ENCODE measurements at regions not wholly inside any gene's neighbourhood (a gene's known extent, or its start where the extent isn't known, plus 50 kb on each side); places are given as distances from the start of the nearest gene placed in this dataset.

DNA sequence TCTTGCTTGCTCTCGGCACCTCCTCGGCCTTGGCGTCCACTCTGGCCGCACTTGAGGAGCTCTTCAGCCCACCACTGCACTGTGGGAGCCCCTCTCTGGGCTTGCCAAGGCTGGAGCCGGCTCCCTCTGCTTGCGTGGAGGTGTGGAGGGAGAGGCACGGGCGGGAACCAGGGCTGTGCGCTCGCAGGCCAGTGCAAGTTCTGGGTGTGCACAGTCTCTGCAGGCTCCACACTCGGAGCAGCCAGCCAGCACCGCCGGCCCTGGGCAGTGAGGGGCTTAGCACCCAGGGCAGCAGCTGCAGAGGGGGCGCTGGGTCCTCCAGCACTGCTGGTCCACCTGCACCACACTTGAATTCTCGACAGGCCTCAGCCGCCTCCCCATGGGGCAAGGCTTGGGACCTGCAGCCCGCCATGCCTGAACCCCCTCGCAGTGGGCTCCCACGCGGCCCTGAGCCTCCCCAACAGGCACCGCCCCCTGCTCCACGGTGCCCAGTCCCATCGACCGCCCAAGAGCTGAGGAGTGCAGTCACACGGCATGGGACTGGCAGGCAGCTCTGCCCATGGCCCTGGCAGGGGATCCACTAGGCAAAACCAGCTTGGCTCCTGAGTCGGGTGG is 411.2 kb upstream of the CHAC2 start:
- POLR2A ChIA-PET = no interaction called here
- H3K9me3 ChIP-seq = peaks cover 3% of the 10 kb centered on the region; the same call in 2 of the 3 replicates
- H3K4me1 ChIP-seq = no peaks in the 10 kb centered on the region
- H3K4me3 ChIP-seq = no peak overlapping the region
- no peak overlapping the region for H3K4me2 ChIP-seq
- no peak for TF ChIP-seq RFX5 (IDR thresholded peaks at IDR 0.05)
- ATAC-seq (no peak; a peak in 1 of 6 replicates), DNase-seq (ENCODE audit: low read depth in 1 of 2, low spot score in 1 of 2) (peak in 1 of 2 experiments; percentile 5), FAIRE-seq (no peak)
- H3K27ac ChIP-seq = no peak overlapping the region
- CTCF ChIA-PET = no interaction called here
- WGBS (ENCODE audit: missing lambda C conversion rate) = 63% methylated on average over 15 of the region's 26 CpGs

GRCh38 chr2:53353135-53354114 is 414.2 kb upstream of the CHAC2 start:
- ChIA-PET POLR2A (no interaction called here), CTCF (no interaction called here)
- H3K27ac ChIP-seq = peak overlapping the region; percentile 41 to 68; a peak in 5 of 6 replicates
- H3K4me1 ChIP-seq = no peaks in the 10 kb centered on the region
- H3K4me2 ChIP-seq = peak overlapping the region; percentile 46
- DNase-seq (ENCODE audit: low read depth in 1 of 2, low spot score in 1 of 2) (peak in 1 of 2 experiments; percentile 75), ATAC-seq (peak; percentile 77 to 89), FAIRE-seq (no peak)
- no peak overlapping the region for H3K4me3 ChIP-seq
- WGBS (ENCODE audit: missing lambda C conversion rate) = 21% methylated on average over 6 of the region's 6 CpGs
- H3K9me3 ChIP-seq = no peaks in the 10 kb centered on the region; the same call in 2 of the 3 replicates
- TF ChIP-seq FOSL2 (IDR thresholded peaks at IDR 0.05) (no peak), FOSL2 (CRISPR knock-in tag; IDR thresholded peaks at IDR 0.05) (peak; percentile 21; the same call in 1 of the 2 replicates), TFCP2L1 (CRISPR knock-in tag; IDR thresholded peaks at IDR 0.05) (no peak)

DNA sequence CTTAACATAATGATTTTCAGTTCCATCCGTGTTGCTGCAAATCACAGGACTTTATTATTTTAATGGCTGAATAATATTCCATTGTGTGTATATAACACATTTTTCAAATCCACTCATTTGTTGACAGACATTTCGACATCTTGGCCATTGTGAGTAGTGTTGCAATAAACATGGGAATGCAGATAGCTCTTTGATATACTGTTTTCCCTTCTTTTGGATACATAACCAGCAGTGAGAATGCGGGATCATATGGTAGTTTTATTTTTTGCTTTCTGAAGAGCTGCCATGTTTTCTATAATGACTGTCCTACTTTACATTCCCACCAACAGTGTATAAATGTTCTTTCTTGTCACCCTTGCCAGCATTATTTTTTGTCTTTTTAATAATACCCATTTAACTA is 420.3 kb upstream of the CHAC2 start:
- H3K27ac ChIP-seq = no peak overlapping the region
- H3K4me1 ChIP-seq = no peaks in the 10 kb centered on the region
- no peak overlapping the region for H3K4me2 ChIP-seq
- no peaks in the 10 kb centered on the region for H3K9me3 ChIP-seq
- POLR2A ChIA-PET = no interaction called here
- TF ChIP-seq CEBPB (IDR thresholded peaks at IDR 0.05) = peak in 1 of 2 experiments; percentile 24; a peak in 1 of 4 replicates
- TF ChIP-seq KDM1A (IDR thresholded peaks at IDR 0.05; ENCODE audit: low read depth) = no peak
- no peak for TF ChIP-seq REST (IDR thresholded peaks at IDR 0.05)
- peak; percentile 32 for FAIRE-seq
- no peak overlapping the region for H3K4me3 ChIP-seq
- no peak for DNase-seq (ENCODE audit: low read depth in 1 of 2, low spot score in 1 of 2)
- CTCF ChIA-PET = no interaction called here
- WGBS (ENCODE audit: missing lambda C conversion rate) = 13% methylated on average over 3 of the region's 3 CpGs
- no peak for ATAC-seq

DNA sequence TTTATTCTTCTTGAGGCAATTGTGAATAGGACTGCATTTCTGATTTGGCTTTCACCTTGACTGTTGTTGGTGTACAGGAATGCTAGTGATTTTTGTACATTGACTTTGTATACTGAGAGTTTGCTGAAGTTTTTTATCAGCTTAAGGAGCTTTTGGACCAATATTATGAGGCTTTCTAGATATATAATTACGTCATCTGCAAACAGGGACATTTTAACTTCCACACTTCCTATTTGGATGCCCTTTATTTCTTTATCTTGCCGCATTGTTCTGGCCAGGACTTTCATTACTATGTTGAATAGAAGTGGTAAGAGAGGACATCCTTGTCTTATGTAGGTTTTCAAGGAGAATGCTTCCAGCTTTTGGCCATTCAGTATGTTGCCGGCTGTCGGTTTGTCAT is 425.4 kb upstream of the CHAC2 start:
- Histone ChIP-seq H3K27ac (no peak overlapping the region), H3K9me3 (no peaks in the 10 kb centered on the region), H3K4me3 (no peak overlapping the region), H3K4me2 (no peak overlapping the region), H3K4me1 (no peaks in the 10 kb centered on the region)
- CTCF ChIA-PET = no interaction called here
- POLR2A ChIA-PET = no interaction called here
- 59% methylated on average over 4 of the region's 4 CpGs for WGBS (ENCODE audit: missing lambda C conversion rate)
- DNase-seq (ENCODE audit: low read depth in 1 of 2, low spot score in 1 of 2) (no peak), FAIRE-seq (no peak), ATAC-seq (no peak)
- TF ChIP-seq KDM5A (IDR thresholded peaks at IDR 0.05) (no peak), RARB (CRISPR knock-in tag; IDR thresholded peaks at IDR 0.05) (no peak), CBX2 (IDR thresholded peaks at IDR 0.05; ENCODE audit: borderline replicate concordance, low read depth) (no peak), CBX8 (IDR thresholded peaks at IDR 0.05) (no peak), FOXS1 (CRISPR knock-in tag; IDR thresholded peaks at IDR 0.05) (no peak), TFCP2L1 (CRISPR knock-in tag; IDR thresholded peaks at IDR 0.05) (no peak), MAZ (IDR thresholded peaks at IDR 0.05; ENCODE audit: borderline replicate concordance, low read depth, low read length) (no peak), MYC (IDR thresholded peaks at IDR 0.05; ENCODE audit: borderline replicate concordance, low read length) (no peak), EP300 (IDR thresholded peaks at IDR 0.05) (no peak), POLR2A (IDR thresholded peaks at IDR 0.05; ENCODE audit: low read length) (no peak)

Measured in A549 (cell line).